ENCODE measurements at regions not wholly inside any gene's neighbourhood (a gene's known extent, or its start where the extent isn't known, plus 50 kb on each side); places are given as distances from the start of the nearest gene placed in this dataset.

- Histone ChIP-seq H3K4me2 (ENCODE audit: low read depth, low read length, poor library complexity, severe bottlenecking) (no peak overlapping the region), H3K9ac (ENCODE audit: low read length) (no peak overlapping the region), H4K20me1 (ENCODE audit: low read depth, low read length) (no peaks in the 10 kb centered on the region), H3F3A (ENCODE audit: insufficient read depth) (no peaks in the 10 kb centered on the region), H3K79me2 (ENCODE audit: insufficient read depth, low read length) (no peaks in the 10 kb centered on the region), H2AFZ (ENCODE audit: low read depth, low read length, severe bottlenecking) (no peak overlapping the region), H3K27ac (ENCODE audit: low read depth, low read length) (no peak overlapping the region), H3K9me2 (replicated peaks; ENCODE audit: insufficient read depth, low read length) (no peaks in the 10 kb centered on the region), H3K4me3 (ENCODE audit: insufficient read depth, low read length, poor library complexity, severe bottlenecking) (no peak overlapping the region), H3K9me3 (ENCODE audit: insufficient read depth, low read length) (no peaks in the 10 kb centered on the region), H3K27me3 (ENCODE audit: low read length) (no peaks in the 10 kb centered on the region), H3K36me3 (ENCODE audit: low read length) (no peaks in the 10 kb centered on the region)
- TF ChIP-seq CTCF (IDR thresholded peaks at IDR 0.05; ENCODE audit: insufficient read depth, low read length, poor library complexity, severe bottlenecking) (no peak), EZH2phosphoT487 (conservative IDR thresholded peaks at IDR 0.05; ENCODE audit: low read length) (no peak)
Measured at GRCh38 chr12:90631591-90632212, 323.3 kb downstream of the CCER1 start.

- Histone ChIP-seq H3K9ac (ENCODE audit: low read length) (no peak overlapping the region), H2AFZ (ENCODE audit: low read depth, low read length, severe bottlenecking) (no peak overlapping the region)
Measured at GRCh38 chr12:90630006-90630405, 325.0 kb downstream of the CCER1 start.

GRCh38 chr12:90628213-90628612 is 326.8 kb downstream of the CCER1 start:
- no peak overlapping the region for H2AFZ ChIP-seq (ENCODE audit: low read depth, low read length, severe bottlenecking)
- H3K27me3 ChIP-seq (ENCODE audit: low read length) = no peaks in the 10 kb centered on the region
- no peak overlapping the region for H3K9ac ChIP-seq (ENCODE audit: low read length)
- H3K9me2 ChIP-seq (replicated peaks; ENCODE audit: insufficient read depth, low read length) = no peaks in the 10 kb centered on the region; the same call in 1 of the 2 replicates
- no peaks in the 10 kb centered on the region for H3F3A ChIP-seq (ENCODE audit: insufficient read depth)
- no peaks in the 10 kb centered on the region for H3K79me2 ChIP-seq (ENCODE audit: insufficient read depth, low read length)
- TF ChIP-seq EZH2phosphoT487 (conservative IDR thresholded peaks at IDR 0.05; ENCODE audit: low read length) = no peak
- TF ChIP-seq CTCF (IDR thresholded peaks at IDR 0.05; ENCODE audit: insufficient read depth, low read length, poor library complexity, severe bottlenecking) = no peak
- H3K4me3 ChIP-seq (ENCODE audit: insufficient read depth, low read length, poor library complexity, severe bottlenecking) = no peak overlapping the region
- no peak overlapping the region for H3K4me2 ChIP-seq (ENCODE audit: low read depth, low read length, poor library complexity, severe bottlenecking)
- no peaks in the 10 kb centered on the region for H3K36me3 ChIP-seq (ENCODE audit: low read length)
- H3K9me3 ChIP-seq (ENCODE audit: insufficient read depth, low read length) = no peaks in the 10 kb centered on the region
- no peak overlapping the region for H3K27ac ChIP-seq (ENCODE audit: low read depth, low read length)
- no peaks in the 10 kb centered on the region for H4K20me1 ChIP-seq (ENCODE audit: low read depth, low read length)

More at GRCh38 chr12:90630006-90630405, 325.0 kb downstream of the CCER1 start:
- H3K27me3 ChIP-seq (ENCODE audit: low read length) = no peaks in the 10 kb centered on the region
- H3K9me3 ChIP-seq (ENCODE audit: insufficient read depth, low read length) = no peaks in the 10 kb centered on the region
- H3K79me2 ChIP-seq (ENCODE audit: insufficient read depth, low read length) = no peaks in the 10 kb centered on the region
- no peaks in the 10 kb centered on the region for H3K9me2 ChIP-seq (replicated peaks; ENCODE audit: insufficient read depth, low read length)
- no peaks in the 10 kb centered on the region for H3K36me3 ChIP-seq (ENCODE audit: low read length)
- no peak overlapping the region for H3K4me2 ChIP-seq (ENCODE audit: low read depth, low read length, poor library complexity, severe bottlenecking)
- TF ChIP-seq CTCF (IDR thresholded peaks at IDR 0.05; ENCODE audit: insufficient read depth, low read length, poor library complexity, severe bottlenecking) (no peak), EZH2phosphoT487 (conservative IDR thresholded peaks at IDR 0.05; ENCODE audit: low read length) (no peak)
- no peaks in the 10 kb centered on the region for H4K20me1 ChIP-seq (ENCODE audit: low read depth, low read length)
- H3F3A ChIP-seq (ENCODE audit: insufficient read depth) = no peaks in the 10 kb centered on the region
- no peak overlapping the region for H3K4me3 ChIP-seq (ENCODE audit: insufficient read depth, low read length, poor library complexity, severe bottlenecking)
- no peak overlapping the region for H3K27ac ChIP-seq (ENCODE audit: low read depth, low read length)
